Activated CD8-positive, alpha-beta T cell treated with anti-CD3 and anti-CD28 coated beads for 36 hours (primary cell): ENCODE measurements at regions not wholly inside any gene's neighbourhood (a gene's known extent, or its start where the extent isn't known, plus 50 kb on each side); places are given as distances from the start of the nearest gene placed in this dataset.

Source experiments
- ATAC-seq: fragments of 200-7000 bp; cut with Tn5 transposase; one replicate; pipeline ENCODE4 v1.10.0; 2021; ENCODE audit warnings: mild to moderate bottlenecking, moderate library complexity
- CTCF ChIA-PET: fragments of 350-600 bp; sonication (Branson Sonifier 250); formaldehyde crosslinking; loops from one replicate; lab custom pipeline; 2021; ENCODE audit warnings: antibody characterized with exemption; lab: Charles Lee
- POLR2A ChIA-PET: fragments of 350-600 bp; sonication (Branson Sonifier 250); formaldehyde crosslinking; loops from one replicate; lab custom pipeline; 2021; ENCODE audit warnings: antibody characterized with exemption; lab: Charles Lee
- DNase-seq: peaks from one replicate; pipeline ENCODE4 v3.0.0-alpha.2; 2020
- H3K27ac Mint-ChIP-seq: one replicate; pipeline ENCODE4 v1.8.0; 2021; ENCODE audit warnings: mild to moderate bottlenecking, mixed read lengths
- H3K27me3 Mint-ChIP-seq: one replicate; pipeline ENCODE4 v1.8.0; 2021; ENCODE audit warnings: mixed read lengths
- H3K36me3 Mint-ChIP-seq: one replicate; pipeline ENCODE4 v1.8.0; 2021; ENCODE audit warnings: low read depth, mixed read lengths
- H3K4me1 Mint-ChIP-seq: one replicate; pipeline ENCODE4 v1.8.0; 2021; ENCODE audit warnings: low read depth, mixed read lengths
- H3K4me3 Mint-ChIP-seq: one replicate; pipeline ENCODE4 v1.8.0; 2021; ENCODE audit warnings: mild to moderate bottlenecking, moderate library complexity, mixed read lengths
- H3K9me3 Mint-ChIP-seq: one replicate; pipeline ENCODE4 v1.8.0; 2021; ENCODE audit warnings: mixed read lengths
- CTCF ChIP-seq: fragments of 200-600 bp; IDR thresholded peaks from one replicate; pipeline ENCODE4 v1.8.0; 2022; ENCODE audit warnings: antibody characterized with exemption, mild to moderate bottlenecking
- intact Hi-C: fragments of 100-400 bp; cut with micrococcal nuclease; formaldehyde crosslinking; loops from one replicate; pipeline ENCODE4 v1.10.0; 2022

GRCh38 chr13:85728811-85729210 is 70.4 kb downstream of the SLITRK6 start:
- DNase-seq (no peak), ATAC-seq (no peak)
- TF ChIP-seq CTCF = no peak
- ChIA-PET POLR2A (no interaction called here), CTCF (no interaction called here)
- no peak overlapping the region for H3K27ac Mint-ChIP-seq
- H3K4me3 Mint-ChIP-seq = no peak overlapping the region
- H3K36me3 Mint-ChIP-seq = no peaks in the 10 kb centered on the region
- H3K4me1 Mint-ChIP-seq = no peaks in the 10 kb centered on the region
- H3K9me3 Mint-ChIP-seq = no peaks in the 10 kb centered on the region
- H3K27me3 Mint-ChIP-seq = no peaks in the 10 kb centered on the region
- intact Hi-C loops = no loop called here

- ATAC-seq (no peak), DNase-seq (no peak)
- ChIA-PET CTCF (no interaction called here), POLR2A (no interaction called here)
- no peak overlapping the region for H3K4me3 Mint-ChIP-seq
- H3K36me3 Mint-ChIP-seq = no peaks in the 10 kb centered on the region
- no peak overlapping the region for H3K27ac Mint-ChIP-seq
- intact Hi-C loops = no loop called here
- H3K27me3 Mint-ChIP-seq = no peaks in the 10 kb centered on the region
- H3K9me3 Mint-ChIP-seq = no peaks in the 10 kb centered on the region
- TF ChIP-seq CTCF = no peak
- no peaks in the 10 kb centered on the region for H3K4me1 Mint-ChIP-seq
Observed at GRCh38 chr13:85725433-85725832, 73.8 kb downstream of the SLITRK6 start.

GRCh38 chr13:85724546-85725432 is 74.4 kb downstream of the SLITRK6 start:
- POLR2A ChIA-PET = no interaction called here
- DNase-seq (no peak), ATAC-seq (no peak)
- CTCF ChIA-PET = no interaction called here
- Mint-ChIP-seq H3K36me3 (no peaks in the 10 kb centered on the region), H3K4me1 (no peaks in the 10 kb centered on the region), H3K4me3 (no peak overlapping the region), H3K27me3 (no peaks in the 10 kb centered on the region), H3K27ac (no peak overlapping the region), H3K9me3 (no peaks in the 10 kb centered on the region)
- TF ChIP-seq CTCF = no peak
- intact Hi-C loops = no loop called here

DNA sequence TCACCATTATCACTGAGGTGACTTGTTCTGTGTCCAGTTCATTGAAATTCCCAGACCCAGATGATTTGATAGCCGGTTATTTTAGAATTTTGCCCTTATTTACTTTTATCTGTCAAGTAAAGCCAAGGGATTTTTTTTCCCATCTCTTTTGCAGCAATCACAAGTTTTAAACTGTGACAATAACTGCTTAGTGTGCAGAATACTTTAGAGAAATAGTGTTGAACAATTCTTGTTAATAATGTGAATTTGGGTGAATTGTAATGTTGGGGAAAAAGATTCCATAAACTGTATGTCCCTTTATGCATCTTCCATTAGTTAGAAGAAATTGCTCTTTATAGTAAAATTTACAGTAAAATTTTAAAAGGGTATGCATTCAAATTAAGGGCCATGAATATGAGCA is 79.5 kb downstream of the SLITRK6 start:
- intact Hi-C loops = no loop called here
- H3K36me3 Mint-ChIP-seq = no peaks in the 10 kb centered on the region
- DNase-seq = no peak
- CTCF ChIA-PET = no interaction called here
- ATAC-seq = no peak
- POLR2A ChIA-PET = no interaction called here
- no peak for TF ChIP-seq CTCF
- H3K4me1 Mint-ChIP-seq = no peaks in the 10 kb centered on the region
- H3K9me3 Mint-ChIP-seq = no peaks in the 10 kb centered on the region
- no peaks in the 10 kb centered on the region for H3K27me3 Mint-ChIP-seq
- no peak overlapping the region for H3K4me3 Mint-ChIP-seq
- no peak overlapping the region for H3K27ac Mint-ChIP-seq

GRCh38 chr13:85717921-85718320 is 81.3 kb downstream of the SLITRK6 start:
- Mint-ChIP-seq H3K27ac (no peak overlapping the region), H3K36me3 (no peaks in the 10 kb centered on the region), H3K9me3 (no peaks in the 10 kb centered on the region), H3K4me1 (no peaks in the 10 kb centered on the region), H3K27me3 (no peaks in the 10 kb centered on the region), H3K4me3 (no peak overlapping the region)
- ChIA-PET POLR2A (no interaction called here), CTCF (no interaction called here)
- TF ChIP-seq CTCF = no peak
- no peak for ATAC-seq
- intact Hi-C loops = no loop called here
- DNase-seq = no peak
